Stimulated activated CD4-positive, alpha-beta T cell treated with anti-CD3 and anti-CD28 coated beads, Interleukin-4, amount 100 ng/mL, for 1 hour (primary cell): ENCODE measurements at regions not wholly inside any gene's neighbourhood (a gene's known extent, or its start where the extent isn't known, plus 50 kb on each side); places are given as distances from the start of the nearest gene placed in this dataset.
"Not testable (repeated sequence)": the region's sequence is repeated elsewhere in the genome, so short reads cannot be mapped to it uniquely, and the experiment has no call there.

ENCODE experiments used
- DNase-seq: peaks from one replicate; pipeline ENCODE4 v3.0.0-alpha.2; 2020

DNA sequence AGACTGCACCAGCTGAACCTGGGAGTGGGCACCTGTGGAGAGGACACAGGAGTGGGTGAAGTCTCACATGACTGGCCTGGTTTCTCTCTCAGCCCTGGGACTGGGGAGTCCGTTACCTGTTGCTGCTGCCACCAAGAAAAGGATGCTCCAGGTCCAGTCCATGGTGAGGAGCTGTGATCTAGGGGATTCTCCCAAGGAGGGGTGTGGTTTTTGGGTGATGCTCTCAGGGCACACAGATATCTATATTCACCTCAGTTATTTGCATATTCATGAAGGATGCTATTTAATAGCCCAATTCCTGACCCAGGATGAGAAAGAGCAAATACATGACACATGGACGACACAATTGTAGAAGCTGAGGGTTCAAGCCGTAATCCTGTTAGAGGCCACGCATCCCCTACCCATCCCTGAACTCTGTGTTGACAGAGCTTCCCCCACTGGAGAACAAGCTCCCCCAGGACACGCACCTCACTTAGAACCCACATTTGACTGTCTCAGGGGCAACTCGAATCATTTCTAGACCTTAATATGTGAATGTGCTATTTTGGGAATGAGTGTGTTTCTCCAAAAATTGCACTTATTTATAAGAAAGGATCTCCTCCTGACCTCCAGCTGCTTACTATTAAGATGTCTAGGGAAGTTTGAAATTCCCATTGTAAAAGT lies 658.9 kb downstream of the TMEM121 start:
- DNase-seq: not testable (repeated sequence)

DNA sequence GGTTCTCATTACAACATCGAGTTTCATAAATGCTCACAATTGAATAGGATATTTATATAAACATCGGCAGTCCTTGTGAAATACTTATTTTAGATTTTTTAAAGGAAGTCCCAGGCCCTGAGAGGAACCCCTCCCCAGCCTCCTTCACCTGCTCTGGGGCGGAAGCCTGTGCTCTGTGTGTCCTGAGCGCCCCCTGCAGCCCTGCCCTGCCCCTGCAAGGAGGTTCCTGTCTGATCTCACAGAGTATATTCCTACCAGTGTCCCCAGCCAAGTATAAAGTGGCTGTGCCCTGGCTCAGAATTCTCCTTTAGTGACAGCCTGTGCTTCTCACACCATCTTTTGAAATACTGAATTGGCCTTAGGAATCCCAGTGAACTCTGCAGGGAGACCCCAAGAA lies 659.5 kb downstream of the TMEM121 start:
- DNase-seq: peak; percentile 71

DNA sequence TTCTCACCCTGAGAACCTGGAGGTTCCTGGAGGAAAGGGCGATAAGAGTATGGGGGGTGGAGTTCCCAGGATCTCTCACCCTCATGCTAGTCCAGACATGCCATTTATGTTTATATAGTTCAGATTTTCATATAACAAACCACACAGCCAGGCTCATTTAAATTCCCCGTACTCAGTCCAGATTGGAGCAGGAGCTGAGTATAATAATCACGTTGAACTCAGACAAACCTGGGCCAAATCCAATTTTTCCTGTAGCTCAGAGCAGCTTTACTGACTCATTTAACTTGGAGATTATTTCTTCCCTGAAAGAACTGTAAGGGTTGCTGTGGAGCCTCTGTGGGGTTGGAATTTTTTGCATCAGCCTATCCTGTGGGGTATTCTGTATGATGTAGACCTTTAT lies 660.8 kb downstream of the TMEM121 start:
- DNase-seq: no peak

DNA sequence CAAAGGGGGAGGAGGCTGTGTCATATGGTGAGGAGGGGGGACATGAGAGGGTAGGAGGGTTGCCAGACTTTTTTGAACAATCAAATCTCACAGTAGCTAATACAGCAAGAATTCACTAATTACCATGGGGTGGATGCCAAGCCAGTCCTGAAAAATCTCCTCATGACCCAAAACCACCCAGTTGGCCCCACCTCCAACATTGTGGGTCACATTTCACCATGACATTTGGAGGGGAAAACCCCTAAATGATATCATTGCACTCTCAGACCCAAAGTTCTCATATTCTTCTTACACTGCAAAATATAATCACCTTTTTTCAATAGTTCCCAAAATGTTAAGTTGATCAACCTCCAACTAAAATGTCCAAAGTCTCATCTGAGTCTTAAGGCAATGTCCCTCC lies 666.3 kb downstream of the TMEM121 start:
- not testable (repeated sequence) for DNase-seq

DNA sequence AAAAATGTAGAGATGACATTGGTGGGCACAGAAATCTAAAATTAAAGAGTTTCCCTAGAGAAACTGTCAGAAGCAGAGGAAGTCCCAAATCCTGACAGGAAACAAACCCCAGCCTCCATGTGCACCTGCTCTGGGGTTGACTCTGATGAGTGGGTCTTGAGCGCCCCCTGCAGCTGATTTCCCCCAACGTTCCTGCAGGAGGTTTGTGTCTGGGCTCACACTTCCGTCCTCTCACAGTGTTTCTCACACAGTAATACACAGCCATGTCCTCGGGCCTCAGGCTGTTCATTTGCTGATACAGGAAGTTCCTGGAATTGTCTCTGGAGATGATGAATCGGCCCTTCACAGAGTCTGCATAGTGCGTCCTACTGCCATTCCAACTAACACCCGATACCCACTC lies 670.1 kb downstream of the TMEM121 start:
- DNase-seq: peak; percentile 72

DNA sequence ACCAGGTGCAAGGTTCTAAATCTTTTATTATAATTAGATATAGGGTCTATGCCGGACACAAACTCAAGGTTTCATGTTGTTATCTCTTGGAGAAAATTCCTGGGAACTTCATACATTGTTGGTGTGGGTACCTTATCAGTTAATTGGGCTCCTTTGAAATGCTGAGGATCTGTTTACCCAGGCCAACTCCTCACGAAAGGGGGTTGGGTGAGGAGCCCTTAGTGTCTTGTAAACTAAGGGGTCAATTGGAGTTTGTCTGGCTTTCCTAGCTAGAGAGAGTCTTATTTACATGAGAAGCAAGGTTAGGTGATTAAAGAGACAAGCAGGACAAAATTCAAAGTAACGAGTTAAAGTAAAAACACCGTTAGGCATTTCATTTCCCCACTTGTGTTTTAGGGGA lies 670.9 kb downstream of the TMEM121 start:
- DNase-seq: not testable (repeated sequence)

DNA sequence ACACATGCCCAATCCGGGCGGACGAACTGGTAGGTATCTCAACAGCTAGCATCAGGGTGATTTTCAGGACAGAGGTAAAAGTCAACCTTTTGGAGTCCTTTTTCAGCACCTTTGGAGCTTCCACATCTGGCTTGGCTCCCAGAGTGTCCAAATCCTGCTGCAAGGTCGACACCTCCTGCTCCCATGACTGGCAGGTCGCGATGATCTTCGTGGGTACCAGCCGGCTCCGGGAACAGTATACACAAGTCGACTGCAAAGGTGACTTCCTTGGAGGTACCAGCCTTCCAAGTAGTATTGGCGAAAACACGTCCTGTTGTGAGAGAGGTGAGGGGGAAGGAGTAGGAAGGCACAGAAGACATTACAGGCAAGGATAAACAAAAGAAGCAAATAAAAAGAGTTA lies 672.7 kb downstream of the TMEM121 start:
- no peak for DNase-seq

DNA sequence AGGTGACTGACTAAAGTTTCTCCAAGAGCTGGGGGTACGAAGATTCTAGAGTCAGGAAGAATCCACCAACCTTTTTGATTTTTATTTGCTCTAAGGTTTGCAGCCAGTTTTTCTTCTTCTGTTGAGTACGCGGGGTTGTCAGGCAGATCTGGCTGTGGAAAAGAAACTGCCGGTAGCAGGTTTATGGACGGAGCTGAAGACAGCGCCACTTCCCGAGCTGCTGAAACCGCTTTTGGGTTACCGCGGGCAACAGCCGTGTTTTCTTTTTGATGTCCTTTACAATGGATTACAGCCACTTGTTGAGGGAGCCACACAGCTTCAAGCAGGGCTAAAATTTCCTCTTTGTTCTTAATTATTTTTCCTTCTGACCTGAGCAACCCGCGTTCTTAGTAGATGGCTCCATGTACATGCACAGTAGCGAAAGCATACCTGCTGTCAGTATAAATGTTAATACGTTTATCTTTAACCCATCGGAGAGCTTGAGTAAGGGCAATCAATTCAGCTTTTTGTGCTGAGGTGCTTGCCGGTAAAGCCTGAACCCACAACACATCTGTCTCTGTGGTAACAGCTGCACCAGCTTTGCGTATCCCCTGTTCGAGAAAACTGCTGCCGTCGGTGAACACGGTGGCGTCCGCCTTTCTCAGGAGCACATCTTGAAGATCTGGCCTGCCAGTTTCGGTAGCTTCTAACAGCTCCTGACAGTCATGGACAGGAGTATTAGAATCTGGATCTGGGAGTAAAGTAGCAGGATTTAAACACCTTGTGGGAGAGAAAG lies 674.3 kb downstream of the TMEM121 start:
- DNase-seq: no peak

DNA sequence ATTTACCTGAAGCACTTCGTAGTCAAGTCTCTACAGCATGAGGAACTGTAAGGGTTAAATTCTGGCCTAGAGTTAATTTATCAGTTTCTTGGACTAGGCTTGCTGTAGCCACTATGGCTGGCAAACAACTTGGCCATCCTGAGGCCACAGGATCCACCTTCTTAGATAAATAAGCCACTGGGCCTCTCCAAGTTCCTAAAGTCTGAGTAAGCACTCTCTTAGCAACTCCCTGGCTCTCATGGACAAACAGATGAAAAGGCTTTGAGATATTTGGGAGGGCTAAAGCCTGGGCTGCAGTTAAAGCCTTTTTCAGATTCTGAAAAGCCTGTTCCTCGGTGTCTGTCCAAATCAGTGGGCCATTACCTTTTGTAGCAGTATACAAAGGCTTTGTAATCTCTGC lies 675.0 kb downstream of the TMEM121 start:
- no peak for DNase-seq

DNA sequence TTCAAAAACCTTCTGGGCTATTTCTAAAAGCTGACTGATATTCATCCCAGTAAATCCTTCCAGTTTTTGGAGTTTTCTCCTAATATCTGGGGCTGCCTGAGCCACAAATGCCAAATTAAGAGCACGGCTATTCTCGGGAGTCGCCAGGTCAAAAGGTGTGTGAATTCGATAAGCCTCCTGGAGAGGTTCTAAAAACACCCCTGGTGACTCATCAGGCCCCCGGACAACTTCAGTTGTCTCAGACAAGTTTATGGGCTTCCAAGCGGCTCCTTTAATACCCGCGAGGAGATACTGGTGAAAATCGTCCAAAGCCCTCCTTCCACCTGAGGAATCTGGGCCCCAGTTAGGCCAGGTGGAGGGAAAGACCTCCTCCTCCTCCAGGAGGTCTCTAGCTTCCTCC lies 677.1 kb downstream of the TMEM121 start:
- no peak for DNase-seq

DNA sequence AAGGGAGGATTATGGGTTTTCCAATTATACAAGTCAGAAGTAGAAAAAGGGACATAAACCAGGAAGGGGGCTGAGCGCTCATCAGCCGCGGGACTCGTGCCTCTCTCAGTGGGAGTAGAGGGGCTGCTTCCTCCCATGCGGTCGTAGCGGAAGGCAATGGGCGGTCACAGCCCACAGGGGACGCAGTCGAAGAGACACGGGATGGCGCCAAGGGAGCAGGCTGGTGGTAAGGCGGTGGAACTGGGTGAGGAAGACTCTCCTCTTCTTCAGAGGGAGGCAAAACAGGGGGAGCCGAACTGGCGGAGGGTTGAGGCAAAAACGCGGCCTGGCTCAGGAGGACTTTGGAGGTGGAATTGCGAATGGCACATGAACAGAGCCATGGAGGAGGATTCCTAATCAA lies 677.7 kb downstream of the TMEM121 start:
- DNase-seq: no peak

DNA sequence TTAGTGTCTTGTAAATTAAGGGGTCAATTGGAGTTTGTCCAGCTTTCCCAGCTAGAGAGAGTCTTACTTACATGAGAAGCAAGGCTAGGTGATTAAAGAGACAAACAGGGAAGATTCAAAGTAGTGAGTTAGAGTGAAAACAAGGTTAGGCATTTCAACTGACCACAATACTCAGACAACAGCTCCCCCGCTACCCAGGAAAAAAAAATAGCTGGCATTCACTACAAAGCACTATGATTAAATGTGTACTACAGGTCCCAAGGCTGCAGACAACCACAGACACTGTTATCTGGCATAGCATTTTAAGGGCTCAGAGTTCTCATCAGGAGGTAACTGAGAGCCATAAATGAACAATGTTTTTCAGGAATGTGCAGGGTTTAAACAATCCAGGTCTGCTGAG lies 680.9 kb downstream of the TMEM121 start:
- DNase-seq: no peak

DNA sequence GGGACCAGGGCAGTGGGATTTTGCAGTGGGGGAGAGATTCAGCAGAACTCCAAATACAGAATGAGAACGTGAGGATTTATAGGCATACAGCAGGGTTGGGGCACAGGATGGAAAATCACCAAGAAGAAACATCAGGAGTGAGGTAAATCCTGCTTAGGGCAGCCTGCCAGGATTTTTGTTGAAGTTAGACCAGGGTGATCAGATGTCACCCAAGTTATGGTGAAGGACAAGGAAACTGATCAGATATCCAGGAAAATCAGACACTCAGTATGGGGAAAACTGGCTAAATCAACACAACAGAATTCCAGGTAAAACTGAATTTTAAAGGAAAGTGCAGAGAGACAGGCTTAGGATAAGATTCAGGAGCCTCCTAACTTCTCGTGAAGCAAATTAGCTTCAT lies 682.4 kb downstream of the TMEM121 start:
- DNase-seq: no peak

DNA sequence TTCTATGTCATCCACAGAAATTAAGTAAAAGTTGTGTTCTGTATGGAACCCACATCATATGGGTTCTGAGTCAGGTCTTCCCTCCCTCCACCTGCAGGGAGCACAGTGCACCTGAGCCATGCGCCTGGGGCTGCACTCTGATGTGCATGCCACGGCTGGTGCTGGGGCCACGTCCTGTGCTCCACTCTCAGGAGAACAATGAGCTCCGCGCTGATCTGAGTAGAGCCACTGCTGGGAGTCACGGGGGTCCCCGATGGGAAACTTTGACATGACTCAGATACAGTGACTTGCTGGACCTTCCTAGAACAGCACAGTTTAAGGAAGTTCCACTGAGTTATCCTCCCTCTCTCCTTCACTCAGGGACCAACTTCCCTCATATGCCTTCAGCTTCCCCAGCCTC lies 683.4 kb downstream of the TMEM121 start:
- peak; percentile 29 for DNase-seq

DNA sequence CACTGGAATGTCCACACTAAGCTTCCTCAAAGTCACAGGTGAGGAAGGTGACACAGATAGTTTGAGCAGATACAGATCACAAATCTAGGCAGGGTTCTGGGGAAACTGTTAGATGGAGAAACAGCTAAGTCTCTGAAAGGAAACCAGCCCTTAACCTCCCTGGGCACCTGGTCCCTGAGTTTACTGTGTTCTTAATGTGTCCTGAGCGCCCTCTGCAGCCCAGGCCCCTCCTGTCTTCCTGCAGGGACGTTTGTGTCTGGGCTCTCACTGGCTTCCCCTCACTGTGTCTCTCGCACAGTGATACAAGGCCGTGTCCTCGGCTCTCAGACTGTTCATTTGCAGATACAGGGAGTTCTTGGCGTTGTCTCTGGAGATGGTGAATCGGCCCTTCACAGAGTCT lies 684.3 kb downstream of the TMEM121 start:
- peak; percentile 23 for DNase-seq

DNA sequence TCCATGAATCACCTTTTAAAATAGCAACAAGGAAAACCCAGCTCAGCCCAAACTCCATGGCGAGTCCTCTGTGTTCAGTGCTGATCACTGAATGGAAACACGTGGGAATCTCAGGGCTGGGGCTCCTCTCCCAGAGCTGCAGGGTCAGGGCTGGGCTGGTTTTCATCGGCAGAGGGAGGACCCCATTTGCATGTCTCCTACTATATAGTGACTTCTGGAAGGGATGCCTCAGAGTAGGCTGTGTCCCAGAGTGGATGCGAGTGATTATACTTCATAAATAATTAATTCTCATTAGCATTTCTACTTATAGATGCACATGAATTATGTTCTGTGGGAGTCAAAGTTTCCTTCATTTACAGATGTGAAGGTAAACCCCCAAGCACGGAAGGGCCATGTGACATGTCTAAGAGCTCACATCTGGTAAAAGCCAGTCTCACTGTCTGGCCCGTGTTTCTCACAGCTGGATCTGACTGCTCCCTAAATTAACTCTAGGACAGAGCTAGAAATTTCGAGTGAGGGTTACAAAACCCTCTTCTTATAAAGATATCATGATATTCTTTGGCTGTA lies 685.0 kb downstream of the TMEM121 start:
- no peak for DNase-seq

DNA sequence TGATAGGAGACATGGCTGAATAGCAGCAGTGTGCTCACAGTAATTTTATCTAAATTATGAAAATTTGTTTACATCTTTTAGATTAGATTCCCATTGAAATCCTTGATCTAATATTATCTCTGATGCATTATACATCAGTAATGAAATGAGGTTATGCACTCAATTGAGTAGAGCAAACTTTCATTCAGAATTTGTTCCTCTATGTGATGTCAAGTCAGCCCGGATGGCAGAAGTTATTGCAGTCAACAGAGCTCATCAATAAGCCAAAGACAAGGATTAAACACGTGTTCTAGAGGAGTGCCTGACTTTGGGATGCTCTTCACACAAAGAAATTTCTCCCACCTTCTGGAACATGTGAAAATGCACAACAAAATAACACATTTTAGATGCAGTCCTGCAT lies 688.8 kb downstream of the TMEM121 start:
- no peak for DNase-seq

DNA sequence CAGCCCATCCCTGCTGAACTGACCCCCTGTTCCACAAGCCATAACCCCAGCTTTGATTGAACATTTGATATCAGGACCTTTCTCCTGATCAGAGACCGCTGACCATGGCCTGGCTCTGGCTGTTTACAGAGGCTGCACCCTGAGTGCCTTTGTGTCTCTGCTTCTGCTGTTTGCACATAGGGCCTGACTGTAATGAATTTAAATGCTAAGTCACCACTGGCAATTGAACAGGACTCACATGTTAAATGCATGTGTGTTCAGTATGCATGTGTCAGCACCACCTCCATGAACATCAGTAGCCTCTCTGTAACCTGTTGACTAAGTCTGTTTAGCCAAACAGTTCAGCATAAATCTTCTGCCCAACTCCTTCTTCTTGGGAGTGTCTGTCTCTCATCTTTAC lies 690.3 kb downstream of the TMEM121 start:
- no peak for DNase-seq

DNA sequence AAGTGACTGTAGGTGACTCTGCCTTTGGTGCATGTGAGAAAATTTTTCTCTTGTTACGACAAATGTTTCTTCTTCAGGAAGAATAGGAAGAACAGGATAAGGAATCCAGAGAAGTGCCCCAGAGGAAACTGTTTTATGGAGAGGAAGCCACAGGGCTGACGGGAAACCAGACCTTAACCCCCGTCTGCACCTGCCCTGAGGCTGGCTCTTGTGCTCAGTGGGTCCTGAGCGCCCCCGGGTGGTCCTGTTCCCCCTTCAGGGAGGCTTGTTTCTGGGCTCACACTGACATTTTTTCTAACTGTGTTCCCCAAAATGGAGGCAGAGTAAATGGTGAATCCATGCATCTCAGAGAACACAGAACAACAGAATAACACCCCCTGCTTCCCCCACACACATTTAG lies 691.8 kb downstream of the TMEM121 start:
- no peak for DNase-seq

DNA sequence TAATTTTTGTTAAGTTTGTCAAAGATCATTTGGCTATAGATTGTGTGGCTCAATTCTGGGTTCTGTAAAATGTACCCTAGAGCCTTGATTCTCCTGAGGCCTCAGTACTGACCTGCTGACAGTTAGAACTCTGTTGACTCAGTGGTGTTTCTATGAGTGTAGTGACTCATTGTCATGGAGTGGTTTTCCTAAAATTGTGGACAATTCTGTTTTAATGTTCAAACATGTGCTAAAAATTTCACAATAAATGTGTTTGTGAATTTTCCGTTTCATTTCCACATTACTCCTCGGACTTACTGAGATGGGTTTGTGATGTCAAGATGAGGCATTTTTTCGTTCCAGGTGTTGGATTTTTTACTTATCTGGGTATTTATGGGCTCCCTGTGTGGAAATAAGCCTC lies 695.9 kb downstream of the TMEM121 start:
- DNase-seq: no peak

DNA sequence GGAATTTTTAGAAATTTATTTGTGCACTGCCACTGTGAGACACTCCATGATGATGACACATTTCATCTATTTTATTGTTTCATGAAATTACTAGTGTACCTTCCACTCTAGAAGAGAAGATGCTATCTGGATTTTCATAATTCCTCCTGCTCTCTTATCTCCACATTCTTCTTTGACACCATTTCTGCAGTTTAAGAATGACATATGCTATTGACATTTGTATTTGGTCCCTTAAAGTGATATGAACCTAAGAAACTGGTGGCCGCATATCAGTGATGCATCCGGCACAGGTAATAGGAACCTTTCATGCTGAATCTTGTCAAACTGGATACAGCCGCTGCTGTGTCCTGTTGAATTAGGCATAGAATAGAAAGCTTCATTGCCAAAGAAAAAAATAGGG lies 696.3 kb downstream of the TMEM121 start:
- DNase-seq: no peak

DNA sequence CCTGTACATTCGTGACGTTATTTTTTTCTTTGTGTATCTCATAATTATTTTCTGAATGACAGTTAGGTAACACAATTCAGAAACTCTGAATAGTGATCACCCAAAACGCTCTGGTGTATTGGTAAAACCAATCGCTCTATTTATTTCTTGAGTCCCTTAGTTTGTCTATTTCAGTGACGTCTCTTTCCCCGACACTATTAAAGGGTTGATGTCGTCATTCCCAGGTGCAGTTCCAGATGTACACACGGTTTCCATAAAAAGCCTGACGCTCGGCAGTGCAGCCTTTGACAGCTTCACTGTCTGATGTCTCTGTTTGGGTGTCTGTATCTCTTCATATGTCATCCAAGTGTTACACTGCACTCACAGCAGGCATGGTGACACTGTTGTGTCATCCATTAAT lies 701.4 kb downstream of the TMEM121 start:
- DNase-seq: no peak

DNA sequence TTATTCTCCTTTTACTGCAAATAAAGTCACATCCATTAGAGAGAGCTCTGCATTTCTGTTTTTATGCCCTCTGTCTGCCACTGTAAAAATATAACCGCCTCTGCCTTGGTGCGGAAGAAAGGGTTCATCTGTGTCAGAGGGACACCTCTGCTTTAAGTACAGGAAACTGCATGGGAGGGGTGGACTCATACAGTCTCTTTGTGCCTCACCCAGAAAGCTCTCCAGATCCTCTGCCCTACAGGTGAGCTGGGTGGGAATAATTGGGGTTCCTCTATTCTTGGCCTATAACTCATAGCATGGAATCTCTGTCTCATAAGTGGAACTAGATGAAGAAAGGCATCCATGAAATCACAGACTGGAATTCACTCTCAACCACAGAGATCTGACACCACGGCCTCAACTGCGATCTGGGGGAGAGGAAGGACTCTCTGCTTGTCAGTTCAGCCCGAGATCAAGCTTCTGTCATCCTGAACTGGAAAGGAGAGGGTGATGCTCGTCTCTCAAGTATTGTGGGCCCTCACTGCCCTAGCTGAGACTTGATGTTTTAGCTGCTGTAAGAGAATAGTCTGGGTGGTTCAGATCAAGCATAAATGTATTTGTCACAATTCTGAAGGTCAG lies 702.3 kb downstream of the TMEM121 start:
- DNase-seq: peak; percentile 16

DNA sequence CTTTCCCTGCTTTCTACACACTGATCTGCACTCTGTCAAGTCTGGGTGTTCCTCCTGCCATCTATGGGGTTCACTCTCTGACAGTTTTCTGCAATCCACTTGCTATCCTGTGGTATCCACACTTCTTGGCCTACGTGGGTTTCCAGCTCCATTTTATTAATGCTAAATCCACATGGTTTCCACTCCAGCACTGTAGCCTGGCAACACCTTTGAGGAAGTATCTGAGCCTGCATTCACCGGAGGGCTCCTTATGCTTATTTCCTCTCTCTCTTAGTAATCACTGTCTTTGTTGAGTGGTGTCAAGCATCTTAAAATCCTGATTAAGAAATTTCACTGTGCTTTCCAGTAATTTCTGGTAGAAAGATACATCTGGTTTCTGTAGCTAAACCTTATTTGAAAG lies 703.7 kb downstream of the TMEM121 start:
- no peak for DNase-seq
